Amygdala (tissue), 56 donors: ENCODE measurements at regions not wholly inside any gene's neighbourhood (a gene's known extent, or its start where the extent isn't known, plus 50 kb on each side); places are given as distances from the start of the nearest gene placed in this dataset.

ENCODE experiments used
- DNase-seq, 56 donors: peaks; one replicate each; lab custom pipeline; 2025; lab: John Stamatoyannopoulos, UW

- DNase-seq = no peak
Observed at GRCh38 chr13:44266305-44266704, 107.3 kb upstream of the SERP2 start.

- DNase-seq = no peak
Observed at GRCh38 chr13:44266772-44267171, 106.9 kb upstream of the SERP2 start.

- DNase-seq = no peak
Observed at GRCh38 chr13:44267203-44267602, 106.4 kb upstream of the SERP2 start.

- DNase-seq = no peak
Observed at GRCh38 chr13:44267980-44268379, 105.6 kb upstream of the SERP2 start.

GRCh38 chr13:44268980-44269379, 104.6 kb upstream of the SERP2 start:
- DNase-seq = no peak

GRCh38 chr13:44270150-44270549, 103.5 kb upstream of the SERP2 start:
- no peak for DNase-seq

GRCh38 chr13:44271031-44271455, 102.6 kb upstream of the SERP2 start:
- no peak for DNase-seq

GRCh38 chr13:44271473-44271872, 102.2 kb upstream of the SERP2 start:
- no peak for DNase-seq

- DNase-seq = peak in 20 of 56 donors; percentile 5 to 60 (median 20)
Observed at GRCh38 chr13:44271915-44272341, 101.7 kb upstream of the SERP2 start.

GRCh38 chr13:44272692-44273091, 100.9 kb upstream of the SERP2 start:
- no peak for DNase-seq

GRCh38 chr13:44273216-44273615, 100.4 kb upstream of the SERP2 start:
- DNase-seq = no peak

- no peak for DNase-seq
Observed at GRCh38 chr13:44273991-44274770, 99.4 kb upstream of the SERP2 start.

- no peak for DNase-seq
Observed at GRCh38 chr13:44274771-44275205, 98.8 kb upstream of the SERP2 start.

GRCh38 chr13:44275381-44275780, 98.2 kb upstream of the SERP2 start:
- no peak for DNase-seq

- no peak for DNase-seq
Observed at GRCh38 chr13:44276061-44276460, 97.6 kb upstream of the SERP2 start.

GRCh38 chr13:44277459-44277858, 96.2 kb upstream of the SERP2 start:
- no peak for DNase-seq

- DNase-seq = no peak
Observed at GRCh38 chr13:44278166-44278565, 95.5 kb upstream of the SERP2 start.

- DNase-seq = no peak
Observed at GRCh38 chr13:44280456-44280855, 93.2 kb upstream of the SERP2 start.

GRCh38 chr13:44281252-44282000, 92.2 kb upstream of the SERP2 start:
- no peak for DNase-seq

- no peak for DNase-seq
Observed at GRCh38 chr13:44283600-44283999, 90.0 kb upstream of the SERP2 start.

- DNase-seq = no peak
Observed at GRCh38 chr13:44287958-44288357, 85.7 kb upstream of the SERP2 start.

GRCh38 chr13:44292545-44292944, 81.1 kb upstream of the SERP2 start:
- DNase-seq = no peak
